Right ventricle myocardium inferior (tissue), 1 donor: ENCODE measurements at regions not wholly inside any gene's neighbourhood (a gene's known extent, or its start where the extent isn't known, plus 50 kb on each side); places are given as distances from the start of the nearest gene placed in this dataset.

ENCODE experiments used
- ATAC-seq: fragments of 200-7000 bp; cut with Tn5 transposase; one replicate; pipeline ENCODE4 v1.9.1; 2020; ENCODE audit warnings: mild to moderate bottlenecking, moderate library complexity
- DNase-seq: peaks from one replicate; pipeline ENCODE4 v3.0.0; 2021; ENCODE audit errors: missing footprints
- intact Hi-C: fragments of 100-400 bp; cut with DNase I; formaldehyde crosslinking; loops from one replicate; pipeline ENCODE4 v1.11.0; 2022
- donor health status: DM: no; HTN: yes; CAD: no; lungs with severe emphysema.

- no peak for DNase-seq
- no peak for ATAC-seq
- intact Hi-C loops = loop anchor here (10.0 kb wide), 1 partner anchor 246 kb away; no protein-coding TSS in a partner anchor
Measured at GRCh38 chr2:43100362-43100882, 126.0 kb downstream of the ZFP36L2 start.

GRCh38 chr2:43099797-43100196 is 126.6 kb downstream of the ZFP36L2 start:
- ATAC-seq (no peak), DNase-seq (no peak)
- intact Hi-C loops = loop anchor here (10.0 kb wide), 1 partner anchor 245 kb away; no protein-coding TSS in a partner anchor

GRCh38 chr2:43098539-43098938 is 127.9 kb downstream of the ZFP36L2 start:
- intact Hi-C loops = no loop called here
- DNase-seq (no peak), ATAC-seq (no peak)

- ATAC-seq (no peak), DNase-seq (no peak)
- intact Hi-C loops = no loop called here
Measured at GRCh38 chr2:43097644-43098408, 128.6 kb downstream of the ZFP36L2 start.

GRCh38 chr2:43095533-43096295 is 130.7 kb downstream of the ZFP36L2 start:
- intact Hi-C loops = no loop called here
- no peak for DNase-seq
- no peak for ATAC-seq

GRCh38 chr2:43092520-43093179 is 133.8 kb downstream of the ZFP36L2 start:
- intact Hi-C loops = no loop called here
- DNase-seq (no peak), ATAC-seq (no peak)

DNA sequence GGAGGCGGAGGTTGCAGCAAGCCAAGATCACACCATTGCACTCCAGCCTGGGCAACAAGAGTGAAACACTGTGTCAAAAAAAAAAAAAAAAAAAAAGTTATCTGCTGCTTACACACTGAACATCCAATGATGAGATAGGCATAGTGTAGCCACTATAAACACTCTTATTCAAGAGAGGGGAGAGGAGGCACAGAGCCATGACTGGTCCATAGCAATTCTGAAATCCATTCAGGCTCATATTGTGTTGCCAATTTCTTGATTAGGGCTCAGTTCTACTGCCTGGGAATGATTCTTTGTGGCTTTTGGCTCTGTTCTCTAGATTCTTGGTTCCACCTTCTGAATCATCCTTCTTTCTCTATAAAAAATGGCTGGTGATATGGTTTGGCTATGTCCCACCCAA is 136.1 kb downstream of the ZFP36L2 start:
- intact Hi-C loops = no loop called here

DNA sequence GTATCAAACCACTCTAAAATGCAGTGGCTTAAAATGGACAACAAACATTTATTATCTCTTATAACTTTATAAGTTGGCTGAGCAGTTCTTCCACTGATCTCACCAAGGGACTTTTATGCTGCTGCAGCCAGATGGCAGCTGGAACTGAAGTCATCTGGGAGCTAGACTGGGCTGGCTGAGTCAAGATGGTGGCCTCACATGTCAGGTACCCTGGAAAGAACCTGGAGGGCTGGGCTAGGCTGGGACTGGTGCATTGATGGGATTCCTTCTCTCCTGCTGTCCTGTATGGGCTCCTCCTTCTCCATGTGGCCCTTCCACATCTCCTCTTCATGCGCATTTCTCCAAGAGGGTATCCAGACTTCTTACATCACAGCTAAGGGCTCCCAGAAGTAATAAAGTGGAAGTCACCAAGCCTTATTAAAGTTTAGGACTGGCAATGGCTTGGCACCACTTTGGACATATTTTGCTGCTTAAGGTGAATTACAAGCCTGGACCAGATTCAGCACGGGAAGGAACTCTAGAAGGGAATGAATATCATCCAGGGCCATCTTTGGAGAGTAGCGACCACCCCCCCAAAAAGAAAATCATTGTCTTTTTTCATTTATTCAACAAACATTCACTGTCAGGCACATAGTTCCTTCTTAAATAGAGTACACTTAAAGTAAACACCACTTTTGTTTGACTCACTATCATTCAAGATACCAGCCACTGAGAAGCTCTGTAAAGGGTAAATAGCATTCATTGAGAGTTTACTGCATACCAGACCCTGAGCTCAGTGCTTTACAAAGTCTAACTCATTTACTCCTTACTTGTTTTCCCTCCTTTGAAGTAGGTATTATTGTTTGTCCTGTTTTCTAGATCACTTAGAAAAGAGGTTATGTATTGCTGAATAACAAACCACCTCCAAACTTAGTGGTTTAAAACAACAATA is 138.0 kb downstream of the ZFP36L2 start:
- intact Hi-C loops = loop anchor here (5.0 kb wide), 2 partner anchors 111 to 134 kb away; no protein-coding TSS in a partner anchor
- no peak for DNase-seq
- ATAC-seq = no peak

More for the DNA sequence above, 136.1 kb downstream of the ZFP36L2 start:
- DNase-seq (no peak), ATAC-seq (no peak)

DNA sequence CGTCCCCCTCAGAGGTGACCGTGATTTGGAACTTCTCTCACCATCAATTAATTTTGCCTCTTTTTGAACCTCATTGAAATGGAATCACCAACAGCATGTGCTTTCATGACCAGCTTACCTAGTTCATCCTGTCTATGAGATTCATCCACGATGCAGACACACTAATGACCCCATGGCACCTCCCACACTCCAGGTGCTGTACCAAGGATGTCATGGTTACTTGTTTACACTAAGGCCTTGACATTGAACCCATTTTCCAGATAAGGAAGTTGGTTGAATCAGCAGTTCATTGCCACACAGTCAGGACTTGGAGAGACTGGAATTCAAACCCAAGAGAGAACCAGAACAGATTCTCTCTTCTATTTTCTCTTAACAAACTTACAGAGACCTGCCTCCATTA is 139.0 kb downstream of the ZFP36L2 start:
- ATAC-seq (no peak), DNase-seq (no peak)
- intact Hi-C loops = loop anchor here (5.0 kb wide), 2 partner anchors 110 to 135 kb away; no protein-coding TSS in a partner anchor

DNA sequence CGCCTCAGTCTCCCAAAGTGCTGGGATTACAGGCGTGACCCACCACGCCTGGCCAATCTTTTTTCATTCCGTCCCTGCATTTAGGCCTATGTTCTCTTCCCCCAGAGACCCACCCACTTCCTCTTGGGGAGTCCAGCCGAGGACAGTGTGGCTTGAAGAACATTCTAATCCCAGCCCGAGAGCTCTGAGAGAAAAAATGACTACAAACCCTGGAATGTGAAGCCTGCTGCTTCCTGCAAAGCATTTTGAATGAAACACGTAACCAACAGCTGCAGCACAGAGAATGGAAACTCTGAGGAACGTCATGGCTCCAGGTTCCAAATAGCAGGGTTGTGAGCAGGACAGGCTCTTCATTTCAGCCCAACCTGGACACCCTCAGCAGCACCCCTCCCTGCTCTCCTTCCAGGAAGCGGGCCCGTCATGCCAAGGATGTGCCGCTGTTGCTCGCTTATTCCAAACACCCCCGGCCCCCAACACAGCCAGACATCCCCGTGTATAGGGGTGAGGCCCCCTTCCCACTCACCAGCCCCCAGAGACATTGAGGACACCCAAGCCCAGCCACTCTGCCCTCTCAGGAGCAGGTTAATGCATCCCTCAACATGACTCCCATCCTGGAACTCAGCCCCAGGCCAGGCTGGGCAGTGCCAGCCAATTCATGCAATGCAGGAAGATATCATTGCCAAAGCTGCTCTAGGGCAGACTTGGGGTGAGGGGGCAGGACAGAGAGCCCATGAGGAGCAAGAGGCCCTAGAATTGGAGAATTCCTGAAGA is 139.8 kb downstream of the ZFP36L2 start:
- intact Hi-C loops = loop anchor here (5.0 kb wide), 2 partner anchors 109 to 136 kb away; no protein-coding TSS in a partner anchor

GRCh38 chr2:43085929-43086328 is 140.5 kb downstream of the ZFP36L2 start:
- DNase-seq (no peak), ATAC-seq (no peak)
- intact Hi-C loops = loop anchor here (5.0 kb wide), 2 partner anchors 109 to 136 kb away; no protein-coding TSS in a partner anchor

More for the DNA sequence above, 139.8 kb downstream of the ZFP36L2 start:
- DNase-seq (no peak), ATAC-seq (peak; percentile 77)

- intact Hi-C loops = loop anchor here (5.0 kb wide), 2 partner anchors 108 to 137 kb away; no protein-coding TSS in a partner anchor
- ATAC-seq (no peak), DNase-seq (no peak)
Measured at GRCh38 chr2:43085505-43085904, 140.9 kb downstream of the ZFP36L2 start.

DNA sequence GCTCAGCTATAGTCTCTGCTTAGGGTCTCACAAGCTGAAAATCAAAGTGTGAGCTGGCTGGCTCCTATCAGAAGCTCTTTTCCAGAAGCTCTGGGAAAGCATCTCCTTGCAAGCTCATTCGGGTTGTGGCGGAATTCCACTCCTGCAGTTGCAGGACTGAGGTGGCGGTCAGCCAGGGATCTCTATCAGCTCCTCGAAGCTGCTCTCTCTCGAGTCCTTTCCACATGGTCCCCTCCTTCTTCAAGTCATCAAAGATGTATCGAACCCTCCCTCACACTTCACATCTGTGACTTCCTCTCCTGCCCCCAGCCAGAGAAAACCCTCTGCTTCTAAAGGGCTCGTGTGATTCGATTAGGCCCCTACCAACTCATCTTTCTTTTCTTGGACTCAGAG is 141.7 kb downstream of the ZFP36L2 start:
- ATAC-seq = no peak
- intact Hi-C loops = loop anchor here (5.0 kb wide), 2 partner anchors 107 to 138 kb away; no protein-coding TSS in a partner anchor
- no peak for DNase-seq

DNA sequence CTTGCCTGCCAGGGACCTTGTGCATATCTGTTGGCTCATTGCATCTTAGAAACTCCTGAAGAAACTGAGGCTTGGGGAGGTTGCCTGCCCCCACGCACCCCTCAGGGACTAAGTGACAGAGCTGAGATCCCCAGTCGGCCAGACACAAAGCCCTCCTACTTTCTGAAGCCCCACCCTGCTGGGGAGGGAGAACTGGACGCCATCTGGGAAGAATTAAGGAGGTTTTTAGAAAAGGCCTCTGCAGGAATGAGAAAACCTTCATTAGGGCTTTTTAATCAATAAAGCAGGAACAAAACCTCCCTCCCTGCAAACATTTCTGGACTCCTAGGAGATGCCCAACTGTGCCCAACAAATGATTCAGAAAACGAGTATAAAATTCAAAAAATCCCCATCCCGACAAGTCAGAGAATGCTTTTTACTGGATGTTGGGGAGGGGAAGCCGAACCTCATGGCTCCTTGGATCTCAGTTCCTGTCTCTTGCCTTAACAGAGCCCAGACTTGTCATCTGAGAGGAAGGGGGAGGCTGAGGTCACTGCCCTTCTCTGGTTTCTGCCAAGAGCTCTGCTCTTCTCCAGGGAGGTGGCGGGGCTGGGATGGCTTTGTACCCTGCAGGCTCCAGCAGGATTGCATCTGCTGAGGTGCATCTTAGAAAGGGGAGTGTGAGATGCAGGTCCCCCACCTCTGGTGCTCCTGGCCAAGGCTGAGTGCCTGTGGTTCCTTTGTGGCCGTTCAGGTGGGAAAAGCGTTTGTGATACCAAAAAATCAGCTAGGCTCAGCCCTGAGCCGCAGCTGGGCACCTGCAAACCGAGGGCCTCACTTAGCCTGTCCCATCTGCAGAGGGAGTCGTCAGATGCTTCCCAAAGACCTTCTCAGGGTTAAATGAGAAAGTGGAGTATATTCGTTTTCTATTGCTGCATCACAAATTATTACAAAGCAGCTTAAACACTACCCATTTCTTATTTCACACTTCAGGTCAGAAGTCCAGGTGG is 142.4 kb downstream of the ZFP36L2 start:
- ATAC-seq = no peak

GRCh38 chr2:43082903-43083677 is 143.3 kb downstream of the ZFP36L2 start:
- intact Hi-C loops = no loop called here
- DNase-seq (no peak), ATAC-seq (no peak)

More for the DNA sequence above, 142.4 kb downstream of the ZFP36L2 start:
- intact Hi-C loops = no loop called here
- no peak for DNase-seq
